ENCODE measurements at regions not wholly inside any gene's neighbourhood (a gene's known extent, or its start where the extent isn't known, plus 50 kb on each side); places are given as distances from the start of the nearest gene placed in this dataset.

DNA sequence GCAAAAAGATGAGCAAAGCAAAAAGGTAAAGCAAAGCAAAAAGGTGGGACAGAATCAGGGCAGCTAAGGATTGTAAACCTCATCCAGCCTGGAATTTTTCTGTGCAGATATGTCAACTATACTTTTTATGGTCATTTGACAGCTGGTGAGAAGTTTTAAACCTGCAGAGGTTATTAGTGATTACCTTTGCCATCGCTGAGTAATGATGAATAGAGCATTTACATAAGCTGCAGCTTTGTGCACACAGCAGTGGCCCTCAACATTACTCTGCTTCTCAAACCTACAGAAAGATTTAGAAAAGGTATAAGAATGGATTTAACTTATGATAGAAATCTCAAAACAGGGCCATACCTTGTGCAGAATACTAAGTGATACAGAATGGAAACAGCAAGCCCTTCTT lies 54.5 kb upstream of the C4orf54 start:
- TF ChIP-seq EZH2 (IDR thresholded peaks at IDR 0.05; ENCODE audit: insufficient read depth, low read length): no peak
- TF ChIP-seq, protein P1, sequence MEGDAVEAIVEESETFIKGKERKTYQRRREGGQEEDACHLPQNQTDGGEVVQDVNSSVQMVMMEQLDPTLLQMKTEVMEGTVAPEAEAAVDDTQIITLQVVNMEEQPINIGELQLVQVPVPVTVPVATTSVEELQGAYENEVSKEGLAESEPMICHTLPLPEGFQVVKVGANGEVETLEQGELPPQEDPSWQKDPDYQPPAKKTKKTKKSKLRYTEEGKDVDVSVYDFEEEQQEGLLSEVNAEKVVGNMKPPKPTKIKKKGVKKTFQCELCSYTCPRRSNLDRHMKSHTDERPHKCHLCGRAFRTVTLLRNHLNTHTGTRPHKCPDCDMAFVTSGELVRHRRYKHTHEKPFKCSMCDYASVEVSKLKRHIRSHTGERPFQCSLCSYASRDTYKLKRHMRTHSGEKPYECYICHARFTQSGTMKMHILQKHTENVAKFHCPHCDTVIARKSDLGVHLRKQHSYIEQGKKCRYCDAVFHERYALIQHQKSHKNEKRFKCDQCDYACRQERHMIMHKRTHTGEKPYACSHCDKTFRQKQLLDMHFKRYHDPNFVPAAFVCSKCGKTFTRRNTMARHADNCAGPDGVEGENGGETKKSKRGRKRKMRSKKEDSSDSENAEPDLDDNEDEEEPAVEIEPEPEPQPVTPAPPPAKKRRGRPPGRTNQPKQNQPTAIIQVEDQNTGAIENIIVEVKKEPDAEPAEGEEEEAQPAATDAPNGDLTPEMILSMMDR (IDR thresholded peaks at IDR 0.05; ENCODE audit: insufficient read depth, low read depth, low read length): no peak

Data from astrocyte (in vitro differentiated cells and primary cell).